Right lung (tissue), 2 donors: ENCODE measurements at regions not wholly inside any gene's neighbourhood (a gene's known extent, or its start where the extent isn't known, plus 50 kb on each side); places are given as distances from the start of the nearest gene placed in this dataset.
"Not testable (repeated sequence)": the region's sequence is repeated elsewhere in the genome, so short reads cannot be mapped to it uniquely, and the experiment has no call there.

Experiments used
- DNase-seq, 2 donors: peaks; one replicate each; pipeline ENCODE4 v3.0.0-alpha.2; 2013

DNA sequence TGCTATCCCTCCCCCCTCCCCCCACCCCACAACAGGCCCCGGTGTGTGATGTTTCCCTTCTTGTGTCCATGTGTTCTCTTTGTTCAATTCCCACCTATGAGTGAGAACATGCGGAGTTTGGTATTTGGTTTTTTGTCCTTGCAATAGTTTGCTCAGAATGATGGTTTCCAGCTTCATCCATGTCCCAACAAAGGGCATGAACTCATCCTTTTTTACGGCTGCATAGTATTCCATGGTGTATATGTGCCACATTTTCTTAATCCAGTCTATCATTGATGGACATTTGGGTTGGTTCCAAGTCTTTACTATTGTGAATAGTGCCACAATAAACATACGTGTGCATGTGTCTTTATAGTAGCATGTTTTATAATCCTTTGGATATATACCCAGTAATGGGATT lies 98.3 kb upstream of the DPH5 start:
- not testable (repeated sequence) for DNase-seq

DNA sequence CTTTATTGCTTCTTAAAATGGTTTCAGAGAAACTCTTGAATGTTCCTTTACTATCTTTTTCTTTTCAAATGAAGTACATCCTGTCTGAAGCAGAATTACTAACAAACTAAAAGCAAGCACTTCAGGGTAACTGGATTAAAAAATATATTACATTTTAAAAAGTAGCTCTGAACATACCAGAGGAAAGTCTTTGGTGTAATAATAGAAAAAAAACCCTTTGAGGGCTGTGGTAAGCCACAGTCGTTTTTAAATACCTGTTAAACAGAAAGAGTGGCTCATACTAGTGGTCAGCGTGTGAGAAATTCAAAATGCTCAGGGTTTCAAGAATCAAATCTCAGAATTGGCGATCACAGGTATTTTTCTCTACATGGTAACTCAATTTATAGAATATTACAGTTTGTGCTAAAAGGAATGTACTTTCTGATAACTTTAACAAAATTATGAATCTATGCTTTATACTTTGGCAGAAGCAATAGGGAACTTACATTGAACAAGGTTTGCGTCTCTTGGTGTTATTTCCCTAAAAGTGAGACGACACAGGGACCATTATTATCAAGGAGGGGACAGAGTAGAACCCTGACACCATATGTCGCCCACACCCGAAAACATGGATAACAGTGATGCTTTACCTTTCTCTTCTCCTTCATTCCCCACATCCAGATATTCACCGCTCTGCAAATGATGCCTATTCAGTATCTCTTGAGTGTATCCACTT lies 97.0 kb upstream of the DPH5 start:
- DNase-seq, result no peak

DNA sequence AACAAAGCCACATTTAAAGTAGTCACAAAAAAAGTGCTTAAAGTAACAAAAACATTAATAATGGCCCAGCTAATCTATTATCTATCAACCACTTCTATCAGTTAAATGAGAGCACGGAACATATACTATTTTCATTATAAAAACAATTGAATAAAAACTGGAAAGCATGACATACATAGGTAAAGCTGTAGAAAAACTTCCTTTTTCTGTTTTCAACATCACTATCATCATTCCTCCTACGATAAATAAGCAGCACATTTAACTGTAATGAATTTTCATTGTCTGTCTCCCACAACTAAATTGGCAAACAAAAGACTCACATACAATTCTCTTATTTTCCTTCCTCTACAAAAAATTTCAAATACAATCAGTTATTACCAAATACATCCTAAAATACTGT lies 96.4 kb upstream of the DPH5 start:
- no peak for DNase-seq

DNA sequence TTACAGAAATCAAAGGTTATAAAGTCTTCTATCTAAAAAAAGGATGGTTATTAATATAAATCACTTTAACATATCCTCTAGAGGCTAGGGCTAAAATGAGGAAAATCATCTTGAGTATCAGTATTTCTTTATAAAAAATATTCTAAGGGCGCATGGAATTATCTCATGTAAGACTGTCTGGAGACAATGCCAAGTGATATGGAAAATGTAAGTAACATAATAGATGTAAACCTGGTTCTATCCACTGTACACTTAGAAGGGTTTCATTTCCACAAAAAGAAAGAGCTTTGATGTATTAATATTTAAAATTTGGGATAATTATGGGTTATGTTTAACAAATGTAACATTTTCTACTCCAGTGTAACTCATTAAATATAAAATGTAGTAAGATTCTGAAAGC lies 95.9 kb upstream of the DPH5 start:
- no peak for DNase-seq

DNA sequence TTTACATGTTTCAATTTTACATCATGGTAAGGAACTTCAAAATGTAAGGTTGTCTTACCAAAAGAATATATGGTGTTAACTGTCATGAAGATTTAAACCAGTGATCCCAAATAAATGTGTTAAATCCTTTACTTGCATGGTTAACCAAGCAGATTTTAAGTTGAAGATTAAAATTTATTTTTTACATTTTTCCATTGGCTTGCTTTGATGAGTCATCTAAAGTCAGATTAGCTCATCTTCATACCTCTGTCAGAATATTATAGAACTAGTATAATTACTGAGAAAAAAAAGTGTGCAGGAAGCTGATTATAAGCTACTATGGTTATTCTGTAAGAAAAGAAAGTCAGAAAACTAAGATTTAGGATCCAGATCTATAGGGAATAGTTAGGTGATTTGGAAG lies 95.3 kb upstream of the DPH5 start:
- DNase-seq, result no peak

DNA sequence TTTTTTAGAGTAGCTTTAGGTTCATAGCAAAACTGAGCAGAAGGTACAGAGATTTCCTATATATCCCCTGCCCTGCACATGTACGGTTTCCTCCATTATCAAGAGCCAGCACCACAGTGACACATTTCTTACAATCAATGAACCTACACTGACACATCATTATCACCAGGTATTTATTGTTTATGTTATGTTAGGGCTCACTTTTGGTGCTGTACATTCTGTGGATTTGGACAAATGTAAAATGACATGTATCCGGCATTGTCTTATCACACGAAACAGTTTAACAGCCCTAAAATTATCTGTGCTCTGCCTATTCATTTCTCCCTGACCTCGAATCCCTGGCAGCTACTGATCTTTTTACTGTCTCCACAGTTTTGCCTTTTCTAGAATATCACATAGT lies 93.7 kb upstream of the DPH5 start:
- DNase-seq, result no peak

DNA sequence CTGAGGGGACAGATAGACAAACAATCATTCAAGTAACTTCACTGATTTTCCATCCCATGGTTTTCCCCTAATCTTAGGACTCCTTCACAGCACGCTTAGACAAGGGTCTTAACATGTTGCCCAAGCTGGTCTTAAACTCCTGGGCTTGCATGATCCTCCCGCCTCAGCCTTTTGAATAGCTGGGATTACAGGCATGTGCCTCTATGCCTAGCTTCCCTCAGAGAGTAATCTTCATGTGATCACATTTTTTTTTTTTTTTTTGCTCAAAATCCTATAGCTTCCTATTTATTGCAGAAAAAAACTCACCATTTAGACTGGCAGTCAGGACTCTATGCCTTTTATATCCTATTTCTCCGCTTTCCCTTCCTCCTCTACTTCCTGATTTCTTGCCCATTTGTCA lies 90.4 kb upstream of the DPH5 start:
- no peak for DNase-seq

DNA sequence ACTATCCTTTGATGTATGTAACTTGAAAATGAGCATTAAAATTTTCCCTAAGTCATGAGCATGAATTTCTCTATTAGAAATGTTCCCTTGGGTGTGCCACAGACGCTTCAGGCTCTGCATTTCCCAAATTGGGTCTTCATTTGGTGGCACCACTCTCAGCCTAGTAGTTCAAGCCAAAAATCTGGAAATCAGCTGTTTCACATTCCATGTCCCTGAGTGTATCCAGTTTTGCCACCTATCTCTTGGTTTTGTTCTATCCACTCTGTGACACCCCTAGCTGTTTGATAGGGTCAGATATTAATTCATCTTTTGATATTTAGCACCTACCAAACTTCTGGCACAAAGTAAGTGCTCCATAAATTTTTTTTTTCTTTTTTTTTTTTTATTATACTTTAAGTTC lies 89.5 kb upstream of the DPH5 start:
- DNase-seq, result no peak

DNA sequence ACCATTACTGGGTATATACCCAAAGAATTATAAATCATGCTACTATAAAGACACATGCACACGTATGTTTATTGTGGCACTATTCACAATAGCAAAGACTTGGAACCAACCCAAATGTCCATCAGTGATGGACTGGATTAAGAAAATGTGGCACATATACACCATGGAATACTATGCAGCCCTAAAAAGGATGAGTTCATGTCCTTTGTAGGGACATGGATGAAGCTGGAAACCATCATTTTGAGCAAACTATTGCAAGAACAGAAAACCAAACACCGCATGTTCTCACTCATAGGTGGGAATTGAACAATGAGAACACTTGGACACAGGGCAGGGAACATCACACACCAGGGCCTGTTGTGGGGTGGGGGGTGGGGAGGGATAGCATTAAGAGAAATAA lies 88.5 kb upstream of the DPH5 start:
- DNase-seq, result not testable (repeated sequence)

DNA sequence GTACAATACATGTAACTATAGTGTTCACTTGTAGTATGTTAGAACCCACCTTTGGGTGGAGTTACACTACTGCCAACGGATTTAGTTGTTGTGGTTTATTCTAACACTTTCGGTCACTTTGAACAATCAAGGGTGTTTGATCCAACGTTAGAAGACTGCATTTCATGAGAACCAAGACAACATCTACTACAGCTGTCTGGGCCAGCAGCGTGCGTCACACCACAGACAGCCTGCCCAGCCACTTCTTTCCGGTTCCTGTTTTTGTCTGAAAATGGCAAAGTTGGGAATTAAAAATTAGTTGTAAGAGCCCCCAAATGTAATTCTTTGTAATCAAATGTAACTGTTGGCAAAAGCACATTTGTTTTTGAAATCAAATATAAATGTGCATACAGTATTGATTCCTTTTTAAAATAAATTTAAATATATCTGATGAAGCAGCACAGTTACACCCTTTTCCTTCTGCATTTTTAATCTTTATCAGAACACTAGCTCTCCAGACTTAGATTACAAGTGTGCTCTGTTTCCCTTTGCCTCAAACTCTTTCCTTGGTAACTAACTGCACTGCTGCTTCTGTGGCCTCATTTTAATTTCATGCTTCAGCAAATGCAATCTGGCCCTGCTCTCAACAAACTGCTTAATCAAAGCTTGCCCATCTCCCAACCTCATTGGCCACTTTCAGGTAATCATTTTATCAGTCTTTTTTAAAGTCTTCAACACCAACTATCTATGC lies 86.6 kb upstream of the DPH5 start:
- DNase-seq, result no peak

DNA sequence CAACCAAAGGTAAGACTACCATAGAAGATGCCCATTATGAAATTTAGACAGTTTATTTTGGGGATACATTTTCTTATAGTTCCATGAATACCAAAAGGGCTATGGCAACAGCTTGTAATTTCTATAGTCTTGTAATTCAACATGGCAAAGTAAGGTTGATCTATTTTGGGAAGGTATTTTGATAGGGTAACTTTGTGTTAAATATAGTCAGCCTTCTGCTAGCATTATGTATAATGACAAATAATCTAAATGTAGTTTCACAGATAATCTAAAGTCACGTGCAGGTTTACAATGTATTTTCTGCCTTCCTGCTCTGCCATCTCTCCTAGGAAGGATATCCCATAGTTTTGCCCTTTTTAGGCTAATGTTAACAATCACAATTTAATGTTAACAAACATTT lies 85.9 kb upstream of the DPH5 start:
- no peak for DNase-seq

DNA sequence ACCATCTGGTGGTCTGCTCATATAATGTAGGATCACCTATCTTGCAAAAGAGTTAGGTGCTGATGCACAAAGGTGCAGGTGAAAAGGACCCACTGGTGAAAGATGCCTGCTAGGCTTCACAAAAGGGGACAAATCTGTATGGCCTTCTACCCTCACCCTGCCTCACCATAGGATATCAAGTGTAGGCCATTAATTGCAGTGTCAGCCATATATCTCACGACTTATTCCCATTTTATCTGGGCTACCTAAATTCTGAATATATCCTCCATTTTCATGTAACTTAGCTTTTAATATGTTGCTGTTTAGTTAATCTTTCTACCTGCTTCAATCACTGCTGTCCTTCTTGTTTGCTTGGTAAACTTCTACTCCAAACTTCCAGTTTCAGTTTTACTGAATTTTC lies 84.2 kb upstream of the DPH5 start:
- no peak for DNase-seq

DNA sequence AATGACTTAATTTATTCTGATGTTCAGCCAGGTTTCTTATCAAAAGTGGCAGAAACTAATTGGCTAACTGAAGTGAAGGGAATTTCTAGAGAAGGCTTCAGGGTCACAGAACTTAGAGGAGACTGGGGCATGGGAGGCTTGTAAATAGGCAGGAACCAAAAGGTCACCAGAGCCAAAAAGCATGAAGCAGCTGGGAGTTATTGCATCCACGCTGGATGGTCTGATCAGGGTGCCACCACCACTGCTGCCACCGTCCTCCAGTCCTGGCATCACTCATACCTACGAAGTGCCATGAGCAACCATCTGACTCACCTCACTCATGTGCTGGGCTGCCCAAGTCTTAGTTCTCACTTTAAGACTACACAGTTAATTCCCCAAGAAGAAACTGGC lies 82.5 kb upstream of the DPH5 start:
- no peak for DNase-seq

DNA sequence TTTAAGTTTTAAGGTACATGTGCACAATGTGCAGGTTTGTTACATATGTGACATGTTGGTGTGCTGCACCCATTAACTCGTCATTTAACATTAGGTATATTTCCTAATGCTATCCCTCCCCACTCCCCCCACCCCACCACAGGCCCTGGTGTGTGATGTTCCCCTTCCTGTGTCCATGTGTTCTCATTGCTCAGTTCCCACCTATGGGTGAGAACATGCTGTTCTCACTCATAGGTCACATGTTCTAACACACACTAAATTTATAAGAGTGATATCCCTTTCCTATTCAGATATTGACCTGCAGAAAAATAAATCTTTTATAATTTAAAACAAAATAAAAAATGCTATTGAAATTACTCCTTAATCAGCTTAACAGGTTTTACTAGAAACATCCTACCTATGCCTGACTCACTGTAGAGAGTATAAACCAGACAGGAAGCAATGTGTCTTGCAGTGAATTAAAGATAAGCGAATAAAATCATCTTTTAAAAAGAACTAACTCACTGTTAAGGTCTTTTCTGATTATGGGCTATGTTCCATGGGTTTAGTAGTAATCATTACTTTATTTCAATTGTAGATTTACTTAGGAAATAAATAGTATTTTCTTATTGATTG lies 82.0 kb upstream of the DPH5 start:
- DNase-seq, result no peak

DNA sequence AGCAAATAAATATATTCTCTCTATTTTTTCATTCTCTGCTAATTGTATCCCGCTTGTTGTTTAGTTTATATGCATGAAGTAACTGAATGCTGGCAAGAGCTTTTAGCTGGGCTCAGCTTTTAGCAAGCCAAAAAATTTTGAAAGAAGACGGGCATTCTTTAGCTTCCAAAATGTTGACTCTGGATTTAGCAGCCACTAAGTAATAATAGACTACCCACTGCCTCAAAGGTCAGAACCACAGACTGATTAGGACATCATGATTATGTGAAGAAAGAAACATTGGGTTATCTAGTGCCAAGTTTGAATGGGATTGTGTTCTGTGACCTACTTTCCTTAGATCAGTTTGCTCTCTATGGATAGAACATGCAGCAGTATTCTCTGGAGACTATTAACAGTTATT lies 80.3 kb upstream of the DPH5 start:
- peak; percentile 81 for DNase-seq

DNA sequence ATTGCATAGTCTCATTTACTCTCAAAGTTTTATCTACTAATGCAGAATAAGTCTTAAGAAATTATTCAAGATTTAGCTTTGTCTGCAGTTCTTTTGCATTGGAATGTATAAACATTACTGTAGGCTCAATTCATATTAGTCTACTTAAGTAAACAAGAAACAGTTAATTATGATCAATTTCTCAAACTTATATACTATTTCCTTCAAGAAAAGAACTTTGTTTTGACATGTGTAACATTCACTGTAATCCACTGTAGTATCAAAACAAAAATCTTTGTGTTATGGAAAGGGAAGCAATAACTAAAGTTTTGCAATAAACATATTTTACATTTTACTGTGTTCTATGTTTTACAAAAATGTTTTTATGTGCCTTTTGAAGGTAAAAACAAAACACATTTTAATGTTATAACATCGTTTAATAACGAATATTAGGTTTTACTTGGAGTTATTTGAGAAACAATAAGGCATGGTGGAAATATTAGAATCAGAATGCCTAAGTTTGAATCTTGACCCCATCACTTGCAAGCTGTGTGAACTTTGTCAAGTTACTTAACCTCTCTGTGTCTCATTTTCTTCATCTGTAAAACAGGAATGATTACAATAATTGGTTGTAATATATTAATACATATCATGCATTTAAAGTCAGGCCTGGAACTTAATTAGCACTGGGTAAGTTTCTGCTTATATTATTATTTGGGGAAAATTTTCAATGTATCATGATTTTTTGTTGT lies 77.0 kb upstream of the DPH5 start:
- DNase-seq, result peak; percentile 38 to 42

DNA sequence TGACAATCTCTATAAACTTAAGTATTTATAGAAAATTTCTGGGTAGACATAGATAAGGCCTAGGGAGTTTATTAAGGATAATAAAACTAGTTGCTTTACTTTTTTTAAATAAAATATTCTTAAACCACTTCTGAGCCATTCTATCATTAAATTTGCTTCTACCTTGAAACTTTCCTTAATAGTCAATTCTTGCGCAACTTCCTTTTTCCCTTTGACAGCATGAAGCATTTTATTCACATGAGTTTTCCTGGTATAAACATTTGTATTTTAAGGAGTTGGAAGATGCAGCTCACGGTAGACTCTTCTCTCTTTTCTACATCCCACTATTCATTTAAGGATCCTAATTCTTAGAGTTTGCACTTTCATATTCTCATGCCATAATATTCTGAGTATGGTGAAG lies 75.8 kb upstream of the DPH5 start:
- DNase-seq, result no peak

DNA sequence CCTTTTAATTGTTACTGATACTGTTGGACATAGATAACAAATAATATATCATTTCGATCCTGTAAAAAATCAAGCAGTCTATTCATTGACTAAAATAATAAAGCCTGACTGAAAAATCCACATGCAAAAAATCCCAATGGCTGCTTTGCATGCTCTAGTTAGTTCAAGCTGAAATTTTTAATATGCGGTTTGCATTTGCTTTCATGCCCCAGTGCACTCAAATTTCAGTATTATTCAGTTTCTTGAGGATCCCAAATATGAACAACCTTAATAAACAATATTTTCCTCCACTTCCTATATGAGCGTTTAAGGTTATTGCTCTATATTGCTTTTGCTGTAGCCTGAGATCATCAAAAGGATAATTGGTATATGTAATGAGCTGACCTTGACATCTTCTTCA lies 75.1 kb upstream of the DPH5 start:
- no peak for DNase-seq

DNA sequence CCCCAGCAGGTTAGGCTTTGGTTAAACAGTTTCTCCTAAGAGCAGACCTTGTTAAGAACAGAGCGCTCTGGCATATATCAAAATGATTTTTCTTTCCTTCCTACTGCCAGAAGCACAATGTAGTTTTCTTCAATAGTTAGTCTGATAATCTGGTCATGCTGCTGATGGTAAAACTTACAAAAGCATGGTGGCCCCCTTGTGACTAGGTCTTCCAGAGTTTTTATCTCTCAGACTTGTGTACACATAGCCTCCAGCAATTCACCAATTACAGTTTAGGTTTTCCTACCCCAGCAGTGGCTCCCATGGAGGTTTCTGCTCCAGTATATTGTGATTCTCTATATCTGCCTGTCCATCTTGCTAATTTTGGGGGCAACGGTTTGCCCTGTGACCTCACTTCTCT lies 73.3 kb upstream of the DPH5 start:
- DNase-seq, result no peak

DNA sequence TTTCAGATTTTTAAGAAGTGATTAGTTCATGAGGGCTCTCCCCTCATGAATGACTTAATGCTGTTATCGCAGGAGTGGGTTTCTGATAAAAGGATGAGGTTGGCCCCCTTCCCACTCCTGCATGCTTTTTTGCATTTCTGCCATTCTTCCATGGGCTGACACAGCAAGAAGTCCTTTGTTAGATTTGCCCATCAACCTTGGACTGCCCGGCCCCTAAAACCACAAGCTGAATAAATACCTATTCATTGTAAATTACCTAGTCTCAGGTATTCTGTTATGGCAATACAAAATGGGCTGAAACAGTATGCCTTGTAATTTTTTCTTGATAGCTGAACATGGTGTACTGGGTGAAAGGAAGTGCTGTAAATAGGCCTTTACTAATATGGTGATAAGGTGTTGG lies 72.7 kb upstream of the DPH5 start:
- DNase-seq, result no peak

DNA sequence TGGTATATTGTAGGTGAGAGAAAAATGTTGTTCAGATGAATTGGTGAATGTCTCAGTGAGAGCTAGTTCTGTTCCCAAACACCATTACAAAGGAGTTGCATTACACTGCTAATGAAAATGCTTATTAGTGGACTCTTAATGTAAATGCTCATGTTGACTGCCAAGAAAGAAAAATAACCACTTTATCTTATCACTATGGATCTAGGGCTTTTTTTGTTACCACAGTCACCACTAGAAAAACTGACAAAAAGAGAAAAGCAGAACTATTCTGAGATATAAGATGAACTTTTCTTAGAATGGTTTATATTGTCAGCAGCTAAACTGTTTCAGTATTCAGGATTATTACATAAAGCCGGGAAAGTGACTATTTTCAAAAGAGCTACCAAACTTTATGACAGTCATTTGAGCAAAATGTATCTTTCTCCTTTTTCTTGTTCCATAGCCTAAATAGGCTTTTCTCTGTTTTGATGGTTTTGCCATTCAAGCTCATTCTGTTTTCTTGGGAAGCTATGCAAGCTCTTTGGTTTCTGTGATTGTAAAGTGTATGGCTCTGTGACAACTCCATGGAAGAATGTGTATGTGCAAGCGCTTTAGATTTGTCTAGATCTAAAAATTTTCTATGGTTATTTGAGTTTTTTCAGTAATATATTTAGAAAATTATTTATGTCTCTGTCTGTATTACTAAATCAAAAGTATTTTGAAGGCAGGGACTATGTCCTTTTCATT lies 64.2 kb upstream of the DPH5 start:
- DNase-seq, result no peak

DNA sequence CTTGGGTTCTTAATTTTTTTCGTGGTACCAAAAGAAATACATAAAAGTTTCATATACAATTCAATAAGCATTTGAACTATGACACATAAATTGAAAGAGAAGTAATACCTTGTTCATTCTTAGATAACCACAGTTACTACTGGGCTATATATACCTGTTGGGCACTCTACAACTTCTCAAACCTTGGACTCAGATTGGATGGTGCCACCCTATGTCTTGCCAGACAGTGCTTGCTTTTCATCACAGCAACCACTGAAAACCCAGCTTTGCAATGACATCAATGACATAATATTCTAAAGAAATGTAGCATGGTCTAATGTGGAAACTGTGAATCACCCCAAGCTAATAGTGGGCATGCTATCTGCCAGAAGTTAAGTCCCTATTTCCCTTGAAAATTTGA lies 62.8 kb upstream of the DPH5 start:
- DNase-seq, result no peak
